ENCODE measurements at regions not wholly inside any gene's neighbourhood (a gene's known extent, or its start where the extent isn't known, plus 50 kb on each side); places are given as distances from the start of the nearest gene placed in this dataset.

DNA sequence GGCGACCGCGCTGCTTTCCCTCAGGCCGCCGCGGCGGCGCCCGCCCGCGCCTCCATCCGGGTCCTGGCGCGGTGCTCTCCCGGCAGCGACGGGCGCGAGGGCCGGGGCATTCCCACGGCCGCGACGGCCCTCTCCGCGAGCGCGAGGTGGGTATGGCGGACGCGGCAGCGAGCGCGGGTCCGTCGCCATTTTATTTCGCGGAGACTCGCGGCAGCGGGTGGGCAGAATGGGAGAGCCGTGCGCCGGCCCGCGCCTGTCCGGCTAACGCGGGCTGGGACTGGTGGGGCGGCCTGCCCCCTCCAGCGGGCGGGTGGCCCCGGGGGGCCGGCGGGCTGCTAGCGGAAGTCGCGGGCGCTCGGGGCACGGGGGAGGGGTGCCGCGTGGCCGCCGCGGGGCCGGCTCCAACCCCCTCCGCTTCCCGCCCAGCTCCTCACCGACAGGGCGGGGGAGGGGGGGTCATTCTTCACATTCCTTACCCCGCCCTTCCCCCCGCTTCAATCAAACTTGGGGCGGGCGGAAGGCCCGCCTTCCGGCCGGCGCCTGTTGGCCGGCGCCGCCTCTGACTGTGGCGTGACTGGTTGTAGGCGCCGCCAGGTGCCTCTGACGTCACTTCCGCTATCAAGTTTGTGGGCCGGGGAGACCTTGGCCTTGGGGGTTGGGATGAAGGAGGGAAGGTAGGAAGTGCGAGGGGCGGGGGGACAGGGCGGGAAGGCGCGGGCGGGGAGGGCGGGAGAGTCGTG lies 82.1 kb downstream of the PTPDC1 start:
- TF ChIP-seq, protein P1, sequence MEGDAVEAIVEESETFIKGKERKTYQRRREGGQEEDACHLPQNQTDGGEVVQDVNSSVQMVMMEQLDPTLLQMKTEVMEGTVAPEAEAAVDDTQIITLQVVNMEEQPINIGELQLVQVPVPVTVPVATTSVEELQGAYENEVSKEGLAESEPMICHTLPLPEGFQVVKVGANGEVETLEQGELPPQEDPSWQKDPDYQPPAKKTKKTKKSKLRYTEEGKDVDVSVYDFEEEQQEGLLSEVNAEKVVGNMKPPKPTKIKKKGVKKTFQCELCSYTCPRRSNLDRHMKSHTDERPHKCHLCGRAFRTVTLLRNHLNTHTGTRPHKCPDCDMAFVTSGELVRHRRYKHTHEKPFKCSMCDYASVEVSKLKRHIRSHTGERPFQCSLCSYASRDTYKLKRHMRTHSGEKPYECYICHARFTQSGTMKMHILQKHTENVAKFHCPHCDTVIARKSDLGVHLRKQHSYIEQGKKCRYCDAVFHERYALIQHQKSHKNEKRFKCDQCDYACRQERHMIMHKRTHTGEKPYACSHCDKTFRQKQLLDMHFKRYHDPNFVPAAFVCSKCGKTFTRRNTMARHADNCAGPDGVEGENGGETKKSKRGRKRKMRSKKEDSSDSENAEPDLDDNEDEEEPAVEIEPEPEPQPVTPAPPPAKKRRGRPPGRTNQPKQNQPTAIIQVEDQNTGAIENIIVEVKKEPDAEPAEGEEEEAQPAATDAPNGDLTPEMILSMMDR (conservative IDR thresholded peaks at IDR 0.05; ENCODE audit: low read depth, low read length) = no peak
- no peak for TF ChIP-seq EZH2 (IDR thresholded peaks at IDR 0.05; ENCODE audit: low read length, unreplicated experiment)

Data from PC-3 (cell line).